DMS153 treated with DMSO at 0.1 percent for 48 hours (cell line): ENCODE measurements at regions not wholly inside any gene's neighbourhood (a gene's known extent, or its start where the extent isn't known, plus 50 kb on each side); places are given as distances from the start of the nearest gene placed in this dataset.

Experiments
- DNase-seq: peaks from one replicate; lab custom pipeline; 2025; ENCODE audit not compliant: unreplicated experiment; lab: John Stamatoyannopoulos, UW

DNA sequence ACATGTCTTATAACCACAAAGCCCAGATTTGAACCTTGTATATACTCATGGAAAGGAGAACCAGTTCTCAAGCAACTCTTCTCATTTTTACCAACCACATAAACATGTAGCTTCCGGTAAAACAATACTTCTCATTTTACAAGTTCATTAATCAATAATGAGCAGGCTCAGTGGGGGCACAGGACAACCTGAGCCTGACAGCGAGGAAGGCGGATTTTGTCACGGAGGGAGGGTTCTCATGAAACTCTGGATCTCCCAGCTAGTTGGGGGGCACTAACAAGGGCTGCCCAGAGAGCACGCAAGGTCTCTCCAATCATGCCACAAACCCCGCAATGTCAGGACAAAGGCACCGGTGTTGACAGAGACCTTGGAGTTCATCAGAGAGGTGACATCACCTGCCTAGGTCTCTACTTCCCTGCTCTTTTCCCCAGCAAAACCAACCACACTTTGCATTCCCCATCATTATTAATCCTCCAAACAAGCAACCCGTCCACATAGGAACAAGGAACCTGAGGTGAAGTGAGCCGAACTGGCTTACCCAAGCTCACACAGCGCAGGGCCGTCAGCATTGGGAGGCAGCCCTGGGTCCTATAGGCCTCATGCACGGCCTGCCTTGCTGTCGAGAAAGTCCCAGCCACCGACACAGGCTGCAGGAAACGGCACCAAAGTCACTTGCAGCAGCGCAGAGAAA lies 192.1 kb upstream of the KLF14 start:
- DNase-seq: no peak

DNA sequence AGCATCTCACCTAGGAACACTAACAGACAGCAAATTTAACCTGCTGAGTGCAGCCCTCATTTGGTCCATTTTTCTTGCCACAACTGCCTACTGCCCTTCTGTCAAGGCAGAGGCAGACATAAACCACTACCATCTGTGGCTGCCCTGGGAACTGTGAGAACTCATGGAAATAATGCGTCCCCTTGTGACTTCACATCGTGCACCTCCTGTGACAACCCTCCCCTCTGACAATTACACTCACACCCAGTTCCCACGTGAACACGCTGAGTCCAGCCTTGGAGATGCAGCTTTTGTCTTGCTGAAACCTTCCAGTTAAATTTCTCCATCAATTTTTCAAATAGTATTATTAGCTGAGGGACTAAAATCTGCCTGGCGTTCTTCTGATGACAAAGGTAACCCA lies 193.1 kb upstream of the KLF14 start:
- no peak for DNase-seq

DNA sequence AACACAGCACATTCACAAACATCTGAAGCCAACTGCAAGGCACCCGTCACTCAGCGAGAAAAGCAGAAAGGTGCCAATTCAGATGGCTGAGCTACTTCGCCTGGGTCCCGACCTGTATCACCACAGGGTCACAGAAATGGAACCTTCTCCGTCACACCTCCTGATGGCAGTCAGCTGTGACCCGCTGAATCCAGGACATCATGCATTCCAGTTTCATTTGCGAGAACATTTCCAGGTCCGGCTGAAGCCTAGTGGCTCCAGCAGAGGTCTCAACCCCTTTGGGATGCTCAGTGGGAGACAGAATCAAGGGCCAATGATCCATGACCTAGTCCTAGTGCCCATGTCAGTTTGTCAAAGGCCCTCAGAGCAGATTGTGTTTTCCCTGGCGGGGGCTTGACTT lies 193.6 kb upstream of the KLF14 start:
- no peak for DNase-seq

DNA sequence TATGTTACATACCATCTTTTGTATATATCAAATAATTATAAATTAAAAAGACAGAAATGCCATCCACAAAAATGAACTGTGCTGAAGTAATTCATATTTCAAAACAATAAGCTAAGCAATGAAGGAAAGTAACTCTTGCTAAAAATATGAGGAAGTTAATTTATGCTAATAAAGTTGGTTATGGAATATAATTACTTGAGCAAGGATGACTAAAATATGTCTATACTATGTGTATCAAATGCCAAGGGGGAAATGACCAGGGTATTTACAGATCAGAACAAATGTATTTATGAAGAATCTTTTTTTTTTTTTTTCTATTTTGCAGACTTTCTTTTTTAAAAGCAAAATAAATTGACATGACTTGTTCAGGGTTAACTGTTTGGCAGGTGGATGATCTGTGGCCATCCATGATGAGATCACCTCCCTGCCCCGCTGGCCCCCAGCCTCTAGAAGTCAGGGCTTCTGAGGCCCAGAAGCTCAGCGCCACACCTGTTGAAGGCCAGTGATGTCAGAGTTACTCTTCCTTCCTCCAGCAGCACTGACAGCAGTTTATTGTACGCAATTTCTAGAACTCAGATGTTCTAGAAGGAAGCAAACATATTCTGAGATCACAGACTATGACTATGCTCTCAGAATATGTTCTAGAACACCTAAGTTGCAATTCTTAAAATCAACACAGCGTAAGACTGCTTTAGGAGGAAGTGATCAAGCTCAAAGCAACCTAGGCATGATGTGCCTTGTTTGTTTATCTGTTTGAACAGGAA lies 196.1 kb upstream of the KLF14 start:
- DNase-seq: no peak

DNA sequence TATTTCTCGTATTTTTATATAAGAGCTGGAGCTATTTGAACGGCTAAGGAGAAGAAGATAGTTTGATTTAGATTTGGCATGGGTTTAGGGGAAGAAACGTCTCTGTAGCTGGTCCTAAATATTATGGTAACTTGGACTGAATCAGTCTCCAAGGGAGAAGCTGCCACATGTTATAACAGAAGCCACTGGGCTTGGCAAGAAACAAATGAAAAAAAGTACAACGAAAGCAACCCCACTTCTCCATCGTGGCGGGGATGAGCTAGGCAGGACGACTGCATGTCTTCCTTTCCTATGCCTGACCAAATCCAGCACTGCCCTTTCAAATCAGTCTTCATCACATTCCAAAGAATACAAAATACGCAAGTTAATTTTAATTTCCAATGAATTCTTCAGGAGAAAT lies 196.7 kb upstream of the KLF14 start:
- DNase-seq: no peak

DNA sequence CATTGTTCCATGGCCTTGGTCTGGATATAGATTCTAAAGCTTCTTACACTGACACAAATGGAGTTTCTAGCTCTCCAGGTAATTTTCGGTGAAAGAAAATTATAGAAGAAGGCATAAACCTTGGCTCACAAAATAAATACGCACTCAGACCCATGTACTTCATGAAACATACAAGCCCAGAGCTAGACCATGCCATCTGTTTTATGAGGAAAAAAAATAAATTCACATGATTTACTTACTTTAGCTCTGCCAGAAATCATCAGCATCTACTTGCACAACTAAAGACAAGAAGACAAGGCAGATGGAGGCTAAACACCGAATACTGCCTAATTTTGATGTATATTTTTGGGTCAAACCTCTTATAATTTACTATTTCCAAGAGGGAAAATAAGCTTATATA lies 197.4 kb upstream of the KLF14 start:
- DNase-seq: no peak

DNA sequence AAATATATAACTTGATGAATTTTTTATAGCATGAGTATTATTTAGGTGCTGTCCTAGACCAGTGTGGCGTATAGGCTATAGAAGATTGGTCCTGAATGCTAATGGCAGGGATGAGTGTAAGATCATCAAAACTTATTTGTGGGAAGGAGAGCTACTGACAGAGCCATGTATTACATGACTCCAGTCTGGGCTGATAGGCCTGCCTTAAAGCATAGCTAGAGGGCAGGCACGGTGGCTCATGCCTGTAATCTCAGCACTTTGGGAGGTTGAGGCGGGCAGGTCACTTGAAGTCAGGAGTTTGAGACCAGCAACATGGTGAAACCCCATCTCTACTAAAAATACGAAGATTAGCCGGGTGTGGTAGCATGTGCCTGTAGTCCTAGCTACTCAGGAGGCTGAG lies 198.1 kb upstream of the KLF14 start:
- no peak for DNase-seq

DNA sequence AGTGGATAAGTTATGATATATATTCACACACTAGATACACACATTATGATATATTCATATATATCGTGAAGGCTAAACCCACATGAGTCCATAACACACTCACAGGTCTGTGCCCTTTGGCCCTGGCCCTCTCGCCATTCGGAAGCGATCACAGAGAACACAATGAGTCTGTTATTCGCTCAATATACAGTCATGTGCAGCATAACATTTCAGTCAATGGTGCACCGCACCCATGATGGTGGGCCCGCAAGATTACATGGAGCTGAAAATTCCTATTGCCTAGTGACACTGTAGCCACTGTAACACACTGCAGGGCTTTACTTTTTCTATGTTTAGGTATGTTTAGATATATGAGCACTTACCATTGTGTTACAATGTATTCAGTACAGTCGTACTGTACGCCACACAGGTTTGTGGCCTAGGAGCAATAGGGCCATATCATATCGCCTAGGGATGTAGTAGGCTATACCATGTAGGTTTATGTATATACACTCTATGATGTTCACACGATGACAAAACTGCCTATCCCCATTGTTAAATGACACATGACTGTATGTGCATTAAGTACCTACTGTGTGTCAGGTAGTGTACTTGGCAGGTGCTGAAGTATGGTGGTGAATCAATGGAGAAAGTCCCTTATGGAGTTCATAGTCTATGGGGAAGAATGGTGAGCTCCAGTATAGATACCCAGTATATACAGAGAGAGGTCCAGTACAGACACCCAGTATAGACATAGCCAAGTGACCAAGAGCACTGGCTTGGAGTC lies 198.8 kb upstream of the KLF14 start:
- no peak for DNase-seq

DNA sequence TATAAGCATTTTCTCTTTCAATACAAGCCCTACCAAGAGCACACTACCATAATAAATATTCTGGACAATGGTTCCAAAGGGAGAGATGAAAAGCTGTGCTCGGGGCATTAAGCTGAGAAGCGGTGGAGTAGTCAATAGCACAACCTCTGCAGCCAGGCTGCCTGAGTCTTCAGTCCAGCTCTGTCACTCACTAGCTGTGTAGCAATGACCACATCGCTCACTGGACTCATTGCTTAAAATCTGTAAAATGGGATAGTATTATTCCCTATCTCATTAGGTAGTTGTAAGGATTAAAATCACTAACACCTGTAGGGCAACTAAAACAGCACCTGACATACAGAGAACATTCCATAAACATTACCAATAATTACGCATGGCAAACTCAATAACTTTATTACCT lies 199.9 kb upstream of the KLF14 start:
- DNase-seq: no peak

DNA sequence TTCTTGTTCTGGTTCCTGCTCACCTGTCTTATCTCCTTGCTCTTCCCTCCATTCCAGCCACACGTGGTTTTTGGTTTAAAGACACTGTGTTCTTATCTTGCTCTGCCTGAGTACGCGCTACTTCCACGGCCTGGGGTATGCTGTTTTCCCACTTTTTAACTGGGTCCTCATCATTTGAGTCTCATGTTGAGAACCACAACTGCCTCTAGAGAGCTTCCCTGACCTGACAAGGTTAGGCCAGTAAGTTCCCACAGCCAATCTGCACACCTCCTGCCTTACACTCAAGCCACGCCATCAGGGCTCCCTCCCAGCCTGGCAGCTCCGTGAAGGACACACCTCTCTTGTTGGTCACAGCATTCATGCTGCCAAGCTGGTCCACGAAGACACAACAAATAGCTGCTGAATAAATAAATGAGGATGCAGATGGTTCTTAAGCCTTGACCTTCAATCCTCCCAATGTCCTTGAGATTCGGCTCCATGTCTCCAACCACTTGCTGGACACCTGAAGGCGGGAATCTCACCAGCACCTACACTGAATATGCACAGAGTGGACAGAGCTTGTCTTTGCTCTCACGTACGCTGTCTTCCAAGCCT lies 201.7 kb upstream of the KLF14 start:
- no peak for DNase-seq

DNA sequence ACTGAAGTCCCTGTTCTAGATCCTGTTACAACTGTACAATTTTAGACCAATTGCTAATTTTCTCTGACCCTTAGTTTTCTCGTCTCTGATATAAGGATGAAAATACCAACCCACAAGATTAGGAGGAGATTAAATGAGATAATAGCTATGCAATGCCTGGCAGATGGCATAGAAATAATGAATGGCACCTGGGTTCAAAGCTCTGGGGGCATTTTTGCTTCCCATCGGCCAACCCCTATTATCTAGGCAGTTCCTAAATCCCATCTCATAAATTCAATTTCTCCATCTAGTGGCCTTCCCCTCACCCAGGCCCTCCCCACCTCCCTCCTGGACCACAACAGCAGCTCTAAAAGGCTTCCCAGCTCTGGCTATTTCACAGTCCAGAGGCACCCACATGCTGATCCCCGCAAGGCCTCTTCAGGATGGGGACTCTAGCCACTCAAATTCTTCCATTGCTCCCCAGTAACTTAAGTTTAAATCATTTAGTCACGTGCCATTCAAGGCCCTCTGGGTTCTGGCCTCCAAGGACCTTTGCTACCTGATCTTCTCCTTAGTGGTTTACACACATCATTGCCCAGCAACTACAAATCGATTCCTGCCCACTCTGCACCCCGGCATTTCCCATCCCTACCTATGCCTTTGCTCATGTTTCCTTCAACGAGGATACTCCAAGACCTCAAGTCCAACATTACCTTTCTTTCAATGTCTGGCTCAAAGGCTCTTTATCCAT lies 202.4 kb upstream of the KLF14 start:
- no peak for DNase-seq

DNA sequence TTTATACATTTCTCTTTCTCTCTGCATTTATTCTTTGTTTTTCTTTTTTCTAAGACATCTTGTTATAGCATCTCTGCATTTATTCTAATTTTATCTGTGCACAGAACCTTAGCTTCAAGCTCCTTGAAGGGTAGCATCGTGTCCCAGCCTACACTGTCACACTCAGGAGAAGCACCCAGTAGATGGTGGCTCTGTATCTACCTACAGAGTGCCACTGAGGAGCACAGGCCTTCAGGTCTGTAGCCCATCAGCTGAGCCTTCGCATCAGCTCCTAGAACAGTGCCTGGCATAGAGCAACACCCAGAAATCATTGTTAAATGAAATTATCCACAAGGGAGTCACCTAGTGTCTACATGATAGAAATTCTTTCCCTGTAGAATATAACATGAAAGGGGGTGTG lies 203.0 kb upstream of the KLF14 start:
- DNase-seq: no peak

DNA sequence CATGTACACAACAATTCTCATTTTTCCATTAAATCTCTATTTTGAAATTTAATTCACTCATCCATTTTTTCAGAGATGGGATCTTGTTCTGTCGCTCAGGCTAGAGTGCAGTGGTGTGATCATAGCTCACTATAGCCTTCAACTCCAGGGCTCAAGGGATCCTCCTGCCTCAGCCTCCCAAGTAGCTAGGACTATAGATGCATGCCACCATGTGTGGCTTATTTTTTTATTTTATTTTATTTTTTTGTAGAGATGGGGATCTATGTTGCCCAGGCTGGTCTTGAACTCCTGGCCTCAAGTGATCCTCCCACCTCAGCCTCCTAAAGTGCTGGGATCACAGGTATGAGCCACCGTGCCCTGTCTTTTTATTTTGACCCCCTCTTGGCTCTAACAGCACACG lies 203.8 kb upstream of the KLF14 start:
- DNase-seq: no peak

DNA sequence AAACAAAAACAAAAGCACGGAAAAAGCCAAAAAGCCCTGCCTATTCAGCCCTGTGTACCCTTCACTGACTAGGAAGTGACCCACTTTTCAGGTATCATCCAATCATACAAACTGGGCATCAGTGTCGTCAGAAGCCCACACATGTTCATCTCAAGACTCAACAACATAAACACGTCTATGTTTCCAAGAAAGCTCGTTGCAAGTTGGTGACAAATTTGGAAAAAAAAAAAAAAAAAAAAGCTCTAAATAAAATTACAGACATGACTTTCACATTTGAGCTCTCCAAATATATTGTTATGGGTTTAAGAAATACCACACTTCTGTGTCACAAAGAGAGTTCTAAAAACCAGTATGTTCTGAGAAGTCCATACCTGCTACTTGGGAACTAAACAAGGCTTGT lies 204.7 kb upstream of the KLF14 start:
- DNase-seq: no peak

DNA sequence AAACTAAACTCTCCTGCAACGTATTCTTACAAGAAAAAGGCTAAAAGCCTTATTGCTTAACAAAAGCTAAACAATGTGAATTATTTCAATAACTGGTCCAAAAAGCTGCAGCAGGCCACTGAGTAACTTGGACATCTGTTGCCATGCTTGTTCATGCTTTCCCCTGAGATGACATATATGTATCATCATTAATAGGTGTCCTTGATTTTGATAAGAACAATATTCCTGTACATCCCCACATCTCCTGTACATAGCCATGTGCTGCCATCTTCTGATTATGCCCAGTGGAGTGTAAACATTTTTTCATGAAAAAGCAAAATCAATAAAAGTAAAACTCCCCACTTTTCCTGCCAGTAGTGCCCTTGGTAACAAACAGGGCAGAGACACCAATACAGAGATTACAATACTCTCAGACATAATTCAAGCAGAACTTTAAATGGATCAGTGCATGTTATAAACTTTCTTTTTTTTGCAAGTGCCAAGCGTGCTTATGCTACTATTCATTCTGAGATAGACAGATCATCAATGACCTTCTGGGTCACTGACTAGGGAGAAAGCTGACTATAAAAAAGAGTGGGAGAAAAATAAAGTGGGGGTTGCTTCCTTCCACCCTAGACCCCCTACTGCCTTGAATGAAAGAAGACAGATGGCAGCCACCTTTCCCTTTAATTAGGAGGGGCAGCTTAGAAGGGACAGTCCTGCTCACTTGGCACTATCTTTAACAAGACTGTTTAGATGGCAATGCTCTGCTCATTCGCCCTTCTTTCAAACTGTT lies 205.5 kb upstream of the KLF14 start:
- no peak for DNase-seq

DNA sequence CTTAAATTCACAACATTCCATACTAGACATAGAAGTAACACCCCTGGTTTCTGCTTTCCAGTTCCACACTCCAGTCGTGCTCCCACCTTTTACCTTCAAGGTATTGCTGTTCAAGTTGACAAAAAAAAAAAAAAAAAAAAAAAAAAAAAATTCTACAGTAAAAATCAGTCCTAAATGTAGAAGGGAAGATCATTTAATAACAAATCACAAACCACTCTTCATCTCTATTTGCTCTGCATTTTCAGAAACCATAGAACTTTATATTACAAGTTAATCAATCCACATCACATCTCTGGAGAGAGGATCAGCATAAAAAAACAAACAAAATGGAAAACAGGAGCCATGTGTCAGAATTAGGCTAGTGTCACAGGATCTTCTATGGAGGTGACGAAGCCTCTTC lies 206.3 kb upstream of the KLF14 start:
- DNase-seq: no peak

DNA sequence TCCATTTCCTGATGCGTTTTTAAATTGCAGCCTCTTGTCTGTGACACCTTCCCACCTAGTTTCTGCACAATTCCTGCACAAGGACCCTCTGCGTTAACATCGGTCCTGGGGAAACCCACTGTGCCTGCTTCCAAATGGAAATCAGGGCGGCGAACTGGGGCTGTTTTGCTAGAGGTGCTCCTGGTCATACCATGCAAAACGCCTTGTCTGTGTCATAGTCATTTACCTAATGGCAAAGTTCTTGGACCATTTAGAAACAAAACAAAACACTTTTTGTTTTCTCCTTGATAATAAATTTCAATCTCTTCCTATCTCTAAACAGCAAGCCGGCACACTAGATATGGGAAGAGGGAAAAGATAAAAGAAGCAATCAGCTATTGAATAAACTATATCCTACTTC lies 206.9 kb upstream of the KLF14 start:
- DNase-seq: no peak

DNA sequence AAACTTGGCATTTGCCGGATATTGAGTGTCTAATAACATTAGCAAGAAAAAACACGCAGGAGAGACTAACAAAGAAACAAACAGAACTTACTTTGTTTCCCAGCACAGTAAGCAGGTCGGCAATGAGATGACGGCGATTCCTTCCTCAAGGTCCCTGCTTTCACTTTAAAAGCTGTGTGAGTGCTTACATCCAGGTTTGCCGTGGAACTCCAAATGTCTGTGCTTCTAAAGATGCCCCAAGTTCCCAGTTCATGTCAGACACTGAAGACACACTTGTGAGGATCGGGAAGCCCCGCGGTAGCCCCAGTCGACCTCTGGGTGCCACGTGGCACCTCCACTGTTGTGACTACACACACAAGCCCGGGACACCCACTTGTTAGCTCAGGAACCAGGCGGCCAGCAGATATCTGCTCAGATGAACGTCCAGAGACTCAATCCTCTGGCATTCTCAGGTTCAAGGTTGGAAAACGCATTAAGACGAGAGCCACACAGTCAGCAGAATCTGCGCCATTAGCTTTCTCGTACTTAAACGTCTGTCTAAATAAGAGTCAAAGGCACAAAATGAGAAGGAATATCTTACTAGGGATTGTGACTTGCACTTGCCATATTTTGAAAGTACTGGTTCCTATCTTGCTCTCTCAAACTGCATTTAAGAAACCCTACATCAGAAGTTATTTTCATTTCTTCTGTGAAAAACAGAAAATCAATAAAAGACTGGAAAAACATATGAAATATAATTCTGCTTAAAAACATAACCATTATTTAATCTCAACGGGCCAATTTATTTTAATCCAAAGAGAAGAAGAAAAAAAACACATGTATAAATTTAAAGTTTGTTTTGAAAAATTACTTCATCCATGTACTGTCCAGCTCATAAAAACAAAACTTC lies 207.6 kb upstream of the KLF14 start:
- DNase-seq: no peak

DNA sequence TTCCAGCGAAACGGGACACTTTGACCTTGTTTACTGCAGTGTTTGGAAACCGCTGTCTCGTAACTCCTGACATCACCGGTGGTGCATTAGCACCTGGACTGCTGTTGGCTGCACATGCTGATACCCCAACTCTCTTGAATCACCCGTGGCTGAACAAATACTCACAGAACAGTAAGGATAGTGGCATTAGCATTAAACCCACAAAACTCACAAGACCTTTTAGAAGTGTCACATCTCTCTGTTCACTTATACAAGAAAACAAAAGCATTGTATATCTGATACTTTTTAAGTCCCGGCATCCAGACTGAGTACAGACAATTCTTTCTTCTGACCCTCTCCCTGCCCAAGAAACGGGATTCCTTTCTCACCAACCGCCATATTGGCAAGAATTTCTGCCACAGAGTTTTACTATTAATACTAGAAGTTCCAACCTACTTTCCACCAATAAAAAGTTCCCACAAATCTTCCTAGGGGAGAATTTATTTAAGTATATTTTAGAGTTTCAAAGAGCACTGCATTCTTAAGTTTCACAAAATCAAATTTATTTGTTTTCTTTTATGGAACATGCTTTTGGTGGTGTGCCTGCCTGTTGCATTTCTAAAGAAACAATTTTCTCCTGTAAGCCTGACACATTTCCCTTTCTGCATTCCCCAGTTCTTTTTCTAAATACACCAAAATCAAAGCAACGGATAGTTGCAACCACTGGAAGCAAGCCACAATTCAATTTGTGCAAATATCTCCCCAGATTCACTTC lies 208.4 kb upstream of the KLF14 start:
- no peak for DNase-seq
